Breast epithelium (tissue), 3 donors: ENCODE measurements at regions not wholly inside any gene's neighbourhood (a gene's known extent, or its start where the extent isn't known, plus 50 kb on each side); places are given as distances from the start of the nearest gene placed in this dataset.

Experiments used
- POLR2A ChIP-seq: fragments of 450-650 bp; IDR thresholded peaks from one replicate; pipeline ENCODE4 v1.6.1; 2016; ENCODE audit warnings: antibody characterized with exemption, mild to moderate bottlenecking, moderate library complexity
- TF ChIP-seq, protein P1 (sequence below), 3 donors: fragments of 450-650 bp; IDR thresholded peaks; one replicate each; pipeline ENCODE4 v1.5.1; 2016 to 2017; ENCODE audit warnings: antibody characterized with exemption in 3 of 3, mild to moderate bottlenecking in 3 of 3, moderate library complexity in 3 of 3

- TF ChIP-seq, protein P1, sequence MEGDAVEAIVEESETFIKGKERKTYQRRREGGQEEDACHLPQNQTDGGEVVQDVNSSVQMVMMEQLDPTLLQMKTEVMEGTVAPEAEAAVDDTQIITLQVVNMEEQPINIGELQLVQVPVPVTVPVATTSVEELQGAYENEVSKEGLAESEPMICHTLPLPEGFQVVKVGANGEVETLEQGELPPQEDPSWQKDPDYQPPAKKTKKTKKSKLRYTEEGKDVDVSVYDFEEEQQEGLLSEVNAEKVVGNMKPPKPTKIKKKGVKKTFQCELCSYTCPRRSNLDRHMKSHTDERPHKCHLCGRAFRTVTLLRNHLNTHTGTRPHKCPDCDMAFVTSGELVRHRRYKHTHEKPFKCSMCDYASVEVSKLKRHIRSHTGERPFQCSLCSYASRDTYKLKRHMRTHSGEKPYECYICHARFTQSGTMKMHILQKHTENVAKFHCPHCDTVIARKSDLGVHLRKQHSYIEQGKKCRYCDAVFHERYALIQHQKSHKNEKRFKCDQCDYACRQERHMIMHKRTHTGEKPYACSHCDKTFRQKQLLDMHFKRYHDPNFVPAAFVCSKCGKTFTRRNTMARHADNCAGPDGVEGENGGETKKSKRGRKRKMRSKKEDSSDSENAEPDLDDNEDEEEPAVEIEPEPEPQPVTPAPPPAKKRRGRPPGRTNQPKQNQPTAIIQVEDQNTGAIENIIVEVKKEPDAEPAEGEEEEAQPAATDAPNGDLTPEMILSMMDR (IDR thresholded peaks at IDR 0.05), result no peak
- no peak for TF ChIP-seq POLR2A
Measured at GRCh38 chr4:110676241-110676640, 53.4 kb upstream of the PITX2 start.
